HAP-1 (cell line): ENCODE measurements at regions not wholly inside any gene's neighbourhood (a gene's known extent, or its start where the extent isn't known, plus 50 kb on each side); places are given as distances from the start of the nearest gene placed in this dataset.
"Not testable (repeated sequence)": the region's sequence is repeated elsewhere in the genome, so short reads cannot be mapped to it uniquely, and the experiment has no call there.

Source experiments
- DNase-seq, 2 experiments: peaks; one replicate each; pipeline ENCODE4 v3.0.0-alpha.2; 2016 to 2020; ENCODE audit warnings: low spot score in 2 of 2
- H3K27me3 ChIP-seq: fragments of 250-450 bp; sonication (Bioruptor Pico); 2 replicates; pipeline ENCODE4 v1.5.1; 2020; ENCODE audit warnings: low read depth, mild to moderate bottlenecking, moderate library complexity
- H3K36me3 ChIP-seq: fragments of 250-450 bp; sonication (Bioruptor Pico); replicated peaks from 2 replicates; pipeline ENCODE4 v1.5.1; 2020; ENCODE audit warnings: mild to moderate bottlenecking
- H3K4me1 ChIP-seq: fragments of 250-450 bp; sonication (Bioruptor Pico); 2 replicates; pipeline ENCODE4 v1.5.1; 2020; ENCODE audit warnings: mild to moderate bottlenecking
- H3K4me3 ChIP-seq: fragments of 250-450 bp; sonication (Bioruptor Pico); 2 replicates; pipeline ENCODE4 v1.5.1; 2020; ENCODE audit warnings: mild to moderate bottlenecking, moderate library complexity
- H3K9me3 ChIP-seq: fragments of 250-450 bp; sonication (Bioruptor Pico); 2 replicates; pipeline ENCODE4 v1.5.1; 2020; ENCODE audit warnings: mild to moderate bottlenecking, moderate library complexity
- in situ Hi-C: fragments of 300-500 bp; cut with MboI; formaldehyde crosslinking; loops from 3 replicates; pipeline ENCODE4 v1.14.3; 2020; ENCODE audit warnings: low sequenced_read_pairs, inconsistent platforms, mixed read lengths

- H3K4me1 ChIP-seq: no peaks in the 10 kb centered on the region
- in situ Hi-C loops: no loop called here
These were observed 303.6 kb upstream of the LRRN1 start for GRCh38 chr3:3495611-3496010.

GRCh38 chr3:3476669-3477068, 297.2 kb upstream of the CRBN start:
- Histone ChIP-seq H3K9me3 (no peaks in the 10 kb centered on the region), H3K36me3 (no peaks in the 10 kb centered on the region), H3K4me3 (no peak overlapping the region), H3K4me1 (no peaks in the 10 kb centered on the region), H3K27me3 (no peaks in the 10 kb centered on the region)
- no peak for DNase-seq
- in situ Hi-C loops: no loop called here

More at GRCh38 chr3:3495611-3496010, 303.6 kb upstream of the LRRN1 start:
- H3K36me3 ChIP-seq: no peaks in the 10 kb centered on the region
- no peak for DNase-seq
- H3K9me3 ChIP-seq: no peaks in the 10 kb centered on the region
- H3K4me3 ChIP-seq: no peak overlapping the region
- H3K27me3 ChIP-seq: no peaks in the 10 kb centered on the region

- Histone ChIP-seq H3K4me1 (no peaks in the 10 kb centered on the region), H3K36me3 (no peaks in the 10 kb centered on the region), H3K27me3 (no peaks in the 10 kb centered on the region), H3K9me3 (no peaks in the 10 kb centered on the region), H3K4me3 (no peak overlapping the region)
- in situ Hi-C loops: no loop called here
- no peak for DNase-seq
These were observed 289.1 kb upstream of the CRBN start for GRCh38 chr3:3468596-3468995.

- Histone ChIP-seq H3K4me1 (no peaks in the 10 kb centered on the region), H3K36me3 (no peaks in the 10 kb centered on the region), H3K9me3 (no peaks in the 10 kb centered on the region), H3K4me3 (no peak overlapping the region), H3K27me3 (no peaks in the 10 kb centered on the region)
- DNase-seq: no peak
- in situ Hi-C loops: no loop called here
These were observed 284.6 kb upstream of the CRBN start for GRCh38 chr3:3464131-3464530.

GRCh38 chr3:3461317-3461716, 281.8 kb upstream of the CRBN start:
- H3K9me3 ChIP-seq: no peaks in the 10 kb centered on the region
- in situ Hi-C loops: no loop called here
- no peak overlapping the region for H3K4me3 ChIP-seq
- H3K27me3 ChIP-seq: no peaks in the 10 kb centered on the region
- no peaks in the 10 kb centered on the region for H3K36me3 ChIP-seq
- no peaks in the 10 kb centered on the region for H3K4me1 ChIP-seq
- DNase-seq: no peak

GRCh38 chr3:3448468-3448867, 269.0 kb upstream of the CRBN start:
- no peaks in the 10 kb centered on the region for H3K4me1 ChIP-seq
- H3K36me3 ChIP-seq: no peaks in the 10 kb centered on the region
- no peaks in the 10 kb centered on the region for H3K9me3 ChIP-seq
- no peak overlapping the region for H3K4me3 ChIP-seq
- in situ Hi-C loops: no loop called here
- no peak for DNase-seq
- no peaks in the 10 kb centered on the region for H3K27me3 ChIP-seq

- no peak overlapping the region for H3K4me3 ChIP-seq
- H3K36me3 ChIP-seq: no peaks in the 10 kb centered on the region
- DNase-seq: no peak
- H3K9me3 ChIP-seq: no peaks in the 10 kb centered on the region
- in situ Hi-C loops: no loop called here
- H3K4me1 ChIP-seq: no peaks in the 10 kb centered on the region
- H3K27me3 ChIP-seq: no peaks in the 10 kb centered on the region
These were observed 268.1 kb upstream of the CRBN start for GRCh38 chr3:3447641-3448040.

GRCh38 chr3:3446251-3446650, 266.8 kb upstream of the CRBN start:
- no peak for DNase-seq
- no peaks in the 10 kb centered on the region for H3K27me3 ChIP-seq
- no peak overlapping the region for H3K4me3 ChIP-seq
- H3K4me1 ChIP-seq: no peaks in the 10 kb centered on the region
- no peaks in the 10 kb centered on the region for H3K9me3 ChIP-seq
- in situ Hi-C loops: no loop called here
- no peaks in the 10 kb centered on the region for H3K36me3 ChIP-seq

GRCh38 chr3:3443482-3443881, 264.0 kb upstream of the CRBN start:
- DNase-seq: no peak
- Histone ChIP-seq H3K27me3 (no peaks in the 10 kb centered on the region), H3K36me3 (no peaks in the 10 kb centered on the region), H3K4me3 (no peak overlapping the region), H3K9me3 (no peaks in the 10 kb centered on the region), H3K4me1 (no peaks in the 10 kb centered on the region)
- in situ Hi-C loops: no loop called here

- in situ Hi-C loops: no loop called here
- H3K4me3 ChIP-seq: no peak overlapping the region
These were observed 254.2 kb upstream of the CRBN start for GRCh38 chr3:3433711-3434110.

GRCh38 chr3:3429841-3430240, 250.3 kb upstream of the CRBN start:
- in situ Hi-C loops: no loop called here
- Histone ChIP-seq H3K4me1 (no peaks in the 10 kb centered on the region), H3K4me3 (no peak overlapping the region), H3K27me3 (no peaks in the 10 kb centered on the region), H3K36me3 (no peaks in the 10 kb centered on the region), H3K9me3 (no peaks in the 10 kb centered on the region)
- DNase-seq: no peak

More at GRCh38 chr3:3433711-3434110, 254.2 kb upstream of the CRBN start:
- Histone ChIP-seq H3K9me3 (no peaks in the 10 kb centered on the region), H3K4me1 (no peaks in the 10 kb centered on the region), H3K27me3 (no peaks in the 10 kb centered on the region), H3K36me3 (no peaks in the 10 kb centered on the region)
- no peak for DNase-seq

GRCh38 chr3:3407707-3408106, 228.2 kb upstream of the CRBN start:
- in situ Hi-C loops, H3K36me3 ChIP-seq, H3K27me3 ChIP-seq, H3K9me3 ChIP-seq, H3K4me3 ChIP-seq, H3K4me1 ChIP-seq, DNase-seq: not testable (repeated sequence)

- DNase-seq: no peak
- in situ Hi-C loops: no loop called here
- Histone ChIP-seq H3K4me1 (no peaks in the 10 kb centered on the region), H3K4me3 (no peak overlapping the region), H3K9me3 (no peaks in the 10 kb centered on the region), H3K27me3 (no peaks in the 10 kb centered on the region), H3K36me3 (no peaks in the 10 kb centered on the region)
These were observed 225.6 kb upstream of the CRBN start for GRCh38 chr3:3405131-3405530.

- Histone ChIP-seq H3K4me1 (no peaks in the 10 kb centered on the region), H3K9me3 (no peaks in the 10 kb centered on the region), H3K36me3 (no peaks in the 10 kb centered on the region), H3K27me3 (no peaks in the 10 kb centered on the region), H3K4me3 (no peak overlapping the region)
- no peak for DNase-seq
- in situ Hi-C loops: no loop called here
These were observed 224.2 kb upstream of the CRBN start for GRCh38 chr3:3403700-3404099.

GRCh38 chr3:3392946-3393345, 213.5 kb upstream of the CRBN start:
- Histone ChIP-seq H3K9me3 (no peaks in the 10 kb centered on the region), H3K4me1 (no peaks in the 10 kb centered on the region), H3K36me3 (no peaks in the 10 kb centered on the region), H3K27me3 (no peaks in the 10 kb centered on the region), H3K4me3 (no peak overlapping the region)
- DNase-seq: no peak
- in situ Hi-C loops: no loop called here
